Colon (tissue), 2 donors: ENCODE measurements at regions not wholly inside any gene's neighbourhood (a gene's known extent, or its start where the extent isn't known, plus 50 kb on each side); places are given as distances from the start of the nearest gene placed in this dataset.

Source experiments
- FAIRE-seq: peaks from 2 replicates; lab custom pipeline; 2012; peaks lifted over from hg19 to GRCh38; lab: Jason Lieb, UNC
- donor health status: control.
- donor health status: control.

DNA sequence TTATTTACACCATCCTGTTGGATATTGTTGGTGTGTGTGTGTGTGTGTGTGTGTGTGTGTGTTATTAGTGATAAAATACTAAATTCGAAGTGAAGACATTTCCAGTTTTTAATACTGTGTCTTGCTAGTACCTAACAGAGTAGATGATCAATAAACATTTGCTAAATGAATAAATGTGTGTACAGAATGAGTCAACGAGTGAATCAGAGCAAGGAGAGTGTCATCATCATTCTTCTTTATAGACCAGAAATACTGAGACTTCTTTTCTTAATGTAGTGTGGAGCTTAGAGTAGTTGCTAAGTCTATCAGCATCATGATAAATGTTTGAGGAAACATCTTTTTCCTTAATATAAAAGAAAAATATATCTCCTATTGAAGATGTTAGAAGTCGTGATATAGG, 169.7 kb upstream of the SATB2 start:
- FAIRE-seq, result no peak

DNA sequence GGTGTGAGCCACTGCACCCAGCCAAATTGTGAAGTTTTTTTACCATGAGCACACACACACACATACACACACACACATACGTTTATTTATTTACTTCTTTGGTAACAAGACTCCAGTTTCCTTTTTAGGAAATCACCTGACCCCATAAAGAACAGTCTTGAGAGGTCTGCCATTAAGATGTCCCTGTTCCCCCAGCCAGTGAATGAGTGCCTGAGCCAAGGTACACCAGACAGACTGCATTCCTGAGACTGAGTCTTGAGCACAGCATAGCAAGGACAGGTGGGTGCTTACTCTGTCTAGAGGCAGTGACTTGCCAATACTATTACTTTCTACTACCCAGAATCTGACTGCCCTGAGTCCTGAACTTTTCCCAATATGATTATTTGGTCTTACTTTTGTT, 167.2 kb upstream of the SATB2 start:
- FAIRE-seq, result no peak

DNA sequence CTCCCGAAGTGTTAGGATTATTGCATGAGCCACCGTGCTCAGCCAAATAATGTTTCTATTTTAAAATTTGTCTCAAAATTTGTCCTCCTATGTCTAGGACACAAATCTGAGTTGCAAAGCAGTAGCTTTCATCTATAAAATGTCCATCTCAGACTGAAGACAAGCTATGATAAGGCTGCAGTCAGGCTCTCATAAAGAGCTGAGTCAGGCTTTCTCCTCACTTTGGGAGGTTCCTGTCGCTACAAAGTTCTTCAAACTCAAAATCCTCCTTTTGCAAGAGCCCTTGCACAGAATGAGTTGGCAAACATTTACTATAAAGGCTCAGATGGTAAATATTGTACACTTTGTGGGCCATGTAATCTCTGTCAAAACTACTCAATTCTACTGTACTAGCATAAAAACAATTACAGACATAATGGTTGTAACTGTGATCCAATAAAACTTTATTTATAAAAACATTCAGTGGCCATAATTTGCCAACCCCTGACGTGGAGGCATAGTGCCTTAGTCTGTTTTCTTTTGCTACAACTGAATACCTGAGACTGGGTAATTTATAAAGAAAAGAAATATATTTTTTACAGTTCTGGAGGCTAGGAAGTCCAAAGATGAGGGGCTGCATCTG, 154.9 kb upstream of the SATB2 start:
- FAIRE-seq, result no peak

GRCh38 chr2:199607914-199608313, 150.2 kb upstream of the SATB2 start:
- no peak for FAIRE-seq

DNA sequence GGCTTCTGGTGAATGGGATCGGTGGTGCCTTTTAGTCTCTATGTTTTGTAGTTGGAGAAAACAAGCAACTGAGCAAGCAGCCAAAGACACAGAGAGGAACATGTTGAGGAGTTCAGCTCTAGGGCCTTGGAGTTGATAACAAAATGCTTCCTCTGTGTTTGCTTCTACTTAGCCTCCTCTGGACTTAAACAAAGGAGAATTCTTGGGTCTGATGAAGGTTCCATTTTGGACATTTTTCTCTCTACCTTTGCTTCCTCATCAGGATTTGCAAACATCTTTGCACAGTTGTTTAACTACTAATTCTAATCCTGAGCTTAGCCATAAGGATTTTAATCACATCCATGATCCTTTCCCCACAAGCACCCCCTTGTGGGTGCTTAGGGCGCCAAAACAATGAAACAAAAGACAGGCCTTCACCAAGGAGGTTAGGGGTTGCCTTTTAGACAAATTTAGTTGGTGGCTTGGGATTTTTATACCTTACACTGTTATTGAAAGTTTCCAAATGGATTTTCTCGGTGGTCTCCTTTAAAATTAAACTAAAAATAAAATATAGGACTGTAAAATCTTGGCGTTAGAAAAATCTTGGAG, 148.5 kb upstream of the SATB2 start:
- FAIRE-seq, result no peak

DNA sequence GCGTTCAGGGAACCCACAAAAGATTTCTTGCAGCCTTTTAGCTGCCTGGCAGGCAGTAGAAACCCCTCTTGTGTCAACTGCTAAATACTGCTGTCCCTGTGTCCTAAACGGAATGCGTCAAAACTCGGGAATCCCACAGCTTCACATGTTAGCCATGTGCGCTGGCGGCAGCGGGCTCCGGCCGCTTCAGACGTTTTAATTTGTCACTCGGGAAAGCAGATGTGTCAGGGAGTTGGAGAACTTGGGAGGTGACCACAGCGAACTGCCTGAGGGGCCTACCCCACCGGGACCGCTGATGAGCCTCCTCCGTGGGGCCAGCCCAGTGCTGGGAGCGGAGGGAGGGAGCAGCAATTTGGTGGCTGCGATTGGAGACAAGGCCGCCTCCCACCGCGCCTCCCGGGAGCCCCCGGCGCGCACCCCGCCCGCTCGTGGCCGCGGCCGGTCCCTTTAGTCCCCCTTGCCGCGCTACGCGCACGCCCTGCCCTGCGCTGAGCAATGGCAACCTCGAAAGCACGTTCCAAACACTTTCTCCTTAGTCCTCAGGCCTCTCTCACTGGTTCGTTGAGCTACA, 146.1 kb upstream of the SATB2 start:
- FAIRE-seq, result no peak

DNA sequence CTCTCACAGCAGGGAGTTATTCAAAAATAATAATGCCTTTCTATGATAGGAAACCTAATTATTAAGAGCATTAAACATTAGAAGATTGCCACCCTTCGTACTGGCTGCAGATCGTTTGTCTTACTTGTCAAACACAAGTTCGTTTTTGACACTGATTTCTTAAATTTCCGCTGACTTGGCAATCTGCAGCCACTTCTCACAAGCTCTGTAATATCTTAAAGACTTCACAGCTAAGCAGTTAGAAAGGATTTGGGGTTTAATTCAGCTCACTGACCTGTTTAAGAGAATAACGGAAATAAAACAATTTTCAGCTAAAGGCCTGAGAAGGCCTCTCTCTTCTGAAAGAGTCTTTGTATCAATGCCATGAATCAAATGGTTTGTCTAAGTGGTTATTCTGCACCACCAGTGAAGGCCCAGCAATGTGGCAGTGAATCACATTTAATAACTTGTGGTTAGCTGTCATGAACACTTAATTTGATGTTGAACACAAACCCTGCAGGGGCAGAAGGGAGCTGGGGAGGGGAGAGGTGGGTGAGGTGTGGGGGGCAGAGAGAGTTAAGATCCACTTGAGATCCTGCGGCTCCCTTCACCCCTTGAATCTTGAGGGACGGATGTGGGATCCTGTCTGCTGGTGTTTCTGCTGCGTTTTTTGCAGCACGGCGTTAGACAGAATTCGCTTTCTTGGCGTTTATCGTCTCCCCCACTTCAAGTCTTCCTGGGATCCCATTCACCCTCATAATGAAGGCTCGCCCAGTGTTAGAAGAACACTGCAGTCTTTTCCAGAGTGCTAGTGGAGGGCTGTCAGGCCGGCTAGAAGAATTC, 145.4 kb upstream of the SATB2 start:
- no peak for FAIRE-seq

- no peak for FAIRE-seq
Measured at GRCh38 chr2:199602271-199602895, 144.6 kb upstream of the SATB2 start.

- no peak for FAIRE-seq
Measured at GRCh38 chr2:199596549-199596948, 138.8 kb upstream of the SATB2 start.

GRCh38 chr2:199594443-199594842, 136.7 kb upstream of the SATB2 start:
- no peak for FAIRE-seq

GRCh38 chr2:199591826-199592225, 134.1 kb upstream of the SATB2 start:
- FAIRE-seq, result no peak

GRCh38 chr2:199590321-199591203, 132.8 kb upstream of the SATB2 start:
- FAIRE-seq, result no peak

GRCh38 chr2:199589306-199589705, 131.6 kb upstream of the SATB2 start:
- no peak for FAIRE-seq

DNA sequence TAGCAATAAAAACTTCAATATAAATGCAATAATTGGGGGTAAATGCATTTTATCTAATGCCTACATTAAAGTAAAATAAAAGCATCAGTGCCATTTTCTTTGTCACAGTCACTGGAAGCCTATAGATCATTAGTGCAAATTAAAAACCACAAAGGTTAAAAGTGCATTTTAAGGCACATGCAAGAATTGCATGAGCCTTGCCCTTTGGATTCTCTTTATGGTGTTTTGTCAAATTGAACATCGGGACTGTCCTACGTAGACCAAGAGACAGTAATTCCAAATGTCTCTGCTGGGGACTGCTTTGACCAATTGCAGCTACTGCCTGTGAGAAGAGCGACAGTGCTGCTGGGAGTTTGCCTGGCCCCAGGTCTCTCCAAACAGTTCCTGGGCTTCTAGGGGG, 130.3 kb upstream of the SATB2 start:
- FAIRE-seq, result no peak

- FAIRE-seq, result no peak
Measured at GRCh38 chr2:199586646-199587045, 128.9 kb upstream of the SATB2 start.

GRCh38 chr2:199583676-199584075, 125.9 kb upstream of the SATB2 start:
- FAIRE-seq, result no peak

DNA sequence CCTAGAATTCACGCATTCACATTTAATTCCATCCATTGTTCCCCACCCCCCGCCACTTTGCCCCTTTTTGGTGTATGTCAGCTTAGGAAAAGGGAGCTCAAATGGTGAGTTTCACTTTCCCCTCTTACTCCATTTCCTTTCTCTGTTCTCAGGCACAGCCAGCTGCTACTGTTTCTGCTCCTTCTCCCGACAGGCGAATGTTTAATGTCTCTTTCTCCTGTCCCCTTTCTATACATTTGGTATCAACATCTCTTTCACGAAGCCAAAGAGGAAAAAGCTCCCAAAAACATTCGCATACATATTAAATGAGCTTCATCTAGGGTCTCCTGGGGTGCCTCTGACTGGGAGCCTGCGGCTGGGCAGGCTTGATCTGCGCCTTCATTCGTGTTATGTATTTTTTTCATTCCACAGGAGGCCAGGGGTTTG, 124.2 kb upstream of the SATB2 start:
- FAIRE-seq, result no peak

GRCh38 chr2:199581408-199581807, 123.7 kb upstream of the SATB2 start:
- no peak for FAIRE-seq

GRCh38 chr2:199575416-199575815, 117.7 kb upstream of the SATB2 start:
- no peak for FAIRE-seq

DNA sequence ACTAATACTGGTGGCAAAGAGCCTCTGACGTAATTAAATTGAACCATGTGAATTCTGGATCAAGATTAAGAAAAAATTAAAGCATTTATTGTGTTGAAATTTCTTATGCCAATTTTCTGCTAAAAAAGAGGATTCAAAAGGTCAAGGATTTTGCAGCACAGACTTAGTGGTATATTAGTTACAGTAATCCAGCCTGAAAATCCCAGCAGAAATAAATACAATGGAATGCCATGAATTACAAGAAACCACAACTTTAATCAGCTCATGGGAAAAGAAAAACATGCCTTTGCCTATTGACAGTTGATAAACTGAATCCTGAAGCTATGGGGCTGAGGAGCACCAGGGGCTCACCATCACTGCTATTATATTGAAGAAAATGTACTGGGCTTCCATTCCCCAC, 114.8 kb upstream of the SATB2 start:
- FAIRE-seq, result no peak

DNA sequence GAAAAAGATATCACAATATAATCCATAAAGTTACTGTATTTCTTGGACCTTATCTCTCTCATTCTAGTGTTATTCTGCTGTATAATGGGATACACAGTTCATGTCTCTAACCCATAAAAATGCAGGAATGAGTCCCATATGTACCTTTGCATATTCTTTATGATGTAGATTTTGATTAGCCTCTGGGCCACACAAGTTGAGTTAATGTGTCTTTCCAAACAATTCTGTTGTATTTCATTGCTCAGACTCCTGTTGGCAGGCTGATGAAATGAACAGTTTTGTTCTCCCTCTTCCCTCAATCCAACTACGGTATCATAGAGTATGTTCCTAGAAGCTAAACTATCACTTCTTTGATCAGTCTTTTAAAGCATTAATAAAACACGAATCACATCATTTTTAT, 113.2 kb upstream of the SATB2 start:
- FAIRE-seq, result no peak

DNA sequence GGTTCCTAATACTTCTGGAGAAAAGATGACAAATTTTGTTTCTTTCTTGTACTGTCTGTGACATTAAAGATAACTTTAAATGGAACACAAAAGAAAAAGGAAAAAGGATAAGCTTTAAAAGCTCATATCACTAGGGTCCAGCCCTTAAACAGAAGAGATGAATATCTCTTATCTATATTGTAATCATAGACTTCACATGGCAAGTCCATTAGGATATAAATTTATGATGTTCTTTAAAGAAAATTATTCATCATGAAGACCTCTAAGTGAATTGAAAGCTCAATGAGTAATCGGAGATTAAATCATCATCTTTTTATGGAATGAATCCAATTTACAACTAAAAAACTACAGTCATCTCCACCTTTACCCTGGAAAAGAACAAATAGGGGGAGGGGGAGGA, 111.6 kb upstream of the SATB2 start:
- FAIRE-seq, result no peak
